Activated gamma-delta T cell (primary cell): ENCODE measurements at regions not wholly inside any gene's neighbourhood (a gene's known extent, or its start where the extent isn't known, plus 50 kb on each side); places are given as distances from the start of the nearest gene placed in this dataset.
"Not testable (repeated sequence)": the region's sequence is repeated elsewhere in the genome, so short reads cannot be mapped to it uniquely, and the experiment has no call there.

Experiments used
- DNase-seq: peaks from one replicate; lab custom pipeline; 2025; lab: John Stamatoyannopoulos, UW

- no peak for DNase-seq
Measured at GRCh38 chr12:126903027-126903876, 1363.7 kb upstream of the TMEM132C start.

- DNase-seq: no peak
Measured at GRCh38 chr12:126905752-126906151, 1361.2 kb upstream of the TMEM132C start.

- no peak for DNase-seq
Measured at GRCh38 chr12:126907900-126908764, 1358.8 kb upstream of the TMEM132C start.

- no peak for DNase-seq
Measured at GRCh38 chr12:126908765-126909142, 1358.2 kb upstream of the TMEM132C start.

- no peak for DNase-seq
Measured at GRCh38 chr12:126910570-126910969, 1356.4 kb upstream of the TMEM132C start.

GRCh38 chr12:126912111-126912510, 1354.9 kb upstream of the TMEM132C start:
- DNase-seq: no peak

GRCh38 chr12:126914170-126914793, 1352.7 kb upstream of the TMEM132C start:
- DNase-seq: no peak

GRCh38 chr12:126915309-126915708, 1351.7 kb upstream of the TMEM132C start:
- no peak for DNase-seq

GRCh38 chr12:126926023-126926594, 1340.9 kb upstream of the TMEM132C start:
- DNase-seq: no peak

GRCh38 chr12:126930234-126930633, 1336.7 kb upstream of the TMEM132C start:
- DNase-seq: no peak

GRCh38 chr12:126932156-126932555, 1334.8 kb upstream of the TMEM132C start:
- DNase-seq: no peak

GRCh38 chr12:126935435-126935834, 1331.5 kb upstream of the TMEM132C start:
- DNase-seq: no peak

- no peak for DNase-seq
Measured at GRCh38 chr12:126936181-126936851, 1330.7 kb upstream of the TMEM132C start.

- no peak for DNase-seq
Measured at GRCh38 chr12:126937431-126937830, 1329.5 kb upstream of the TMEM132C start.

GRCh38 chr12:126944684-126945083, 1322.3 kb upstream of the TMEM132C start:
- DNase-seq: no peak

- not testable (repeated sequence) for DNase-seq
Measured at GRCh38 chr12:126946958-126947357, 1320.0 kb upstream of the TMEM132C start.

GRCh38 chr12:126949558-126949957, 1317.4 kb upstream of the TMEM132C start:
- no peak for DNase-seq

GRCh38 chr12:126950266-126950665, 1316.7 kb upstream of the TMEM132C start:
- DNase-seq: no peak

- DNase-seq: no peak
Measured at GRCh38 chr12:126952096-126953007, 1314.6 kb upstream of the TMEM132C start.

- no peak for DNase-seq
Measured at GRCh38 chr12:126953365-126953889, 1313.5 kb upstream of the TMEM132C start.
